H9 (cell line): ENCODE measurements at regions not wholly inside any gene's neighbourhood (a gene's known extent, or its start where the extent isn't known, plus 50 kb on each side); places are given as distances from the start of the nearest gene placed in this dataset.

ENCODE experiments used
- DNase-seq: peaks from one replicate; pipeline ENCODE4 v3.0.0-alpha.2; 2017
- H2AFZ ChIP-seq: one replicate; pipeline ENCODE4 v1.6.1; 2013; ENCODE audit warnings: mild to moderate bottlenecking, low read length, control low read depth, moderate library complexity
- H2AK5ac ChIP-seq: 2 replicates; pipeline ENCODE4 v1.6.1; 2013; ENCODE audit warnings: low read length, control low read depth, mixed read lengths; ENCODE audit not compliant: insufficient read length
- H2BK120ac ChIP-seq: one replicate; pipeline ENCODE4 v1.6.1; 2013; ENCODE audit warnings: low read depth, mild to moderate bottlenecking, low read length, control low read depth, inconsistent platforms; ENCODE audit not compliant: poor library complexity, severe bottlenecking
- H2BK12ac ChIP-seq: 2 replicates; pipeline ENCODE4 v1.6.1; 2013; ENCODE audit warnings: low read length, control low read depth, mixed read lengths, low read depth; ENCODE audit not compliant: insufficient read length
- H2BK15ac ChIP-seq: 2 replicates; pipeline ENCODE4 v1.6.1; 2013; ENCODE audit warnings: low read depth, low read length, control low read depth
- H2BK20ac ChIP-seq: one replicate; pipeline ENCODE4 v1.6.1; 2013; ENCODE audit warnings: low read depth, mild to moderate bottlenecking, low read length, control low read depth, inconsistent platforms; ENCODE audit not compliant: poor library complexity, severe bottlenecking
- H2BK5ac ChIP-seq: 2 replicates; pipeline ENCODE4 v1.6.1; 2013; ENCODE audit warnings: low read length, control low read depth, mixed read lengths; ENCODE audit not compliant: insufficient read length
- H3K14ac ChIP-seq: 2 replicates; pipeline ENCODE4 v1.6.1; 2013; ENCODE audit warnings: low read length, control low read depth; ENCODE audit not compliant: insufficient read depth
- H3K18ac ChIP-seq: 2 replicates; pipeline ENCODE4 v1.6.1; 2013; ENCODE audit warnings: low read depth, mild to moderate bottlenecking, mixed read lengths, low read length, control low read depth; ENCODE audit not compliant: insufficient read length
- H3K23ac ChIP-seq: 2 replicates; pipeline ENCODE4 v1.6.1; 2013; ENCODE audit warnings: low read length, control low read depth, mixed read lengths, low read depth; ENCODE audit not compliant: insufficient read length
- H3K23me2 ChIP-seq: 2 replicates; pipeline ENCODE4 v1.6.1; 2013; ENCODE audit warnings: low read depth, mild to moderate bottlenecking, mixed read lengths, low read length, control low read depth; ENCODE audit not compliant: insufficient read length, poor library complexity, severe bottlenecking
- H3K27ac ChIP-seq: 2 replicates; pipeline ENCODE4 v1.5.1; 2013; ENCODE audit warnings: low read length, control low read depth, mixed read lengths, low read depth; ENCODE audit not compliant: insufficient read length
- H3K27me3 ChIP-seq: 2 replicates; pipeline ENCODE4 v1.6.1; 2013; ENCODE audit warnings: low read length, control low read depth, inconsistent platforms; ENCODE audit not compliant: insufficient read depth
- H3K4ac ChIP-seq: 2 replicates; pipeline ENCODE4 v1.6.1; 2013; ENCODE audit warnings: low read depth, mild to moderate bottlenecking, control low read depth, inconsistent platforms, low read length, moderate library complexity
- H3K4me1 ChIP-seq: 2 replicates; pipeline ENCODE4 v1.6.1; 2013; ENCODE audit warnings: low read length, control low read depth, inconsistent platforms; ENCODE audit not compliant: insufficient read depth
- H3K4me2 ChIP-seq: 2 replicates; pipeline ENCODE4 v1.6.1; 2013; ENCODE audit warnings: low read length, control low read depth, mixed read lengths; ENCODE audit not compliant: insufficient read length, insufficient read depth
- H3K56ac ChIP-seq: 2 replicates; pipeline ENCODE4 v1.6.1; 2013; ENCODE audit warnings: low read depth, mild to moderate bottlenecking, mixed read lengths, low read length, control low read depth; ENCODE audit not compliant: insufficient read length
- H3K79me1 ChIP-seq: 2 replicates; pipeline ENCODE4 v1.6.1; 2013; ENCODE audit warnings: low read depth, mild to moderate bottlenecking, moderate library complexity, low read length, control low read depth, inconsistent platforms; ENCODE audit not compliant: insufficient read depth, poor library complexity, severe bottlenecking
- H3K79me2 ChIP-seq: 2 replicates; pipeline ENCODE4 v1.6.1; 2013; ENCODE audit warnings: low read length, control low read depth, inconsistent platforms; ENCODE audit not compliant: insufficient read depth
- H3K9ac ChIP-seq: 2 replicates; pipeline ENCODE4 v1.6.1; 2013; ENCODE audit warnings: low read length, control low read depth, mixed read lengths; ENCODE audit not compliant: insufficient read length; ENCODE audit errors: extremely low read depth
- H3K9me3 ChIP-seq: one replicate; pipeline ENCODE4 v1.6.1; 2013; ENCODE audit warnings: low read depth, low read length, inconsistent platforms; ENCODE audit not compliant: control insufficient read depth
- H3T11ph ChIP-seq: one replicate; pipeline ENCODE4 v1.6.1; 2013; ENCODE audit warnings: mild to moderate bottlenecking, low read length, control low read depth, inconsistent platforms
- H4K20me1 ChIP-seq: one replicate; pipeline ENCODE4 v1.6.1; 2013; ENCODE audit not compliant: control insufficient read depth, insufficient read length, insufficient read depth
- H4K5ac ChIP-seq: 2 replicates; pipeline ENCODE4 v1.6.1; 2013; ENCODE audit warnings: low read depth, mild to moderate bottlenecking, mixed read lengths, low read length, control low read depth; ENCODE audit not compliant: insufficient read length
- H4K8ac ChIP-seq: replicated peaks from 2 replicates; pipeline ENCODE4 v1.6.1; 2013; ENCODE audit warnings: low read length, control low read depth, mixed read lengths, low read depth; ENCODE audit not compliant: insufficient read length
- H4K91ac ChIP-seq: 2 replicates; pipeline ENCODE4 v1.6.1; 2013; ENCODE audit warnings: low read depth, mild to moderate bottlenecking, moderate library complexity, mixed read lengths, low read length, control low read depth; ENCODE audit not compliant: insufficient read length
- H3K27ac Mint-ChIP-seq, 3 experiments: 2 replicates in 2 of 3; 3 replicates in 1 of 3; pipeline ENCODE4 v1.8.0; 2020 to 2021; ENCODE audit warnings: mixed read lengths in 3 of 3, mild to moderate bottlenecking in 1 of 3, moderate library complexity in 1 of 3
- H3K27me3 Mint-ChIP-seq: 2 replicates; pipeline ENCODE4 v1.8.0; 2021; ENCODE audit warnings: low read depth, mild to moderate bottlenecking, moderate library complexity, mixed read lengths
- H3K36me3 Mint-ChIP-seq, 3 experiments: 2 replicates in 2 of 3; 3 replicates in 1 of 3; pipeline ENCODE4 v1.8.0; 2020 to 2021; ENCODE audit warnings: low read depth in 3 of 3, mixed read lengths in 3 of 3; ENCODE audit not compliant: insufficient read depth in 1 of 3
- H3K4me1 Mint-ChIP-seq, 2 experiments: 2 replicates each; pipeline ENCODE4 v1.8.0; 2020; ENCODE audit warnings: mixed read lengths in 2 of 2
- H3K4me3 Mint-ChIP-seq, 2 experiments: 2 replicates in 1 of 2; 3 replicates in 1 of 2; pipeline ENCODE4 v1.8.0; 2020 to 2021; ENCODE audit warnings: mild to moderate bottlenecking in 2 of 2, mixed read lengths in 2 of 2, moderate library complexity in 1 of 2
- H3K9me3 Mint-ChIP-seq, 2 experiments: 2 replicates in 1 of 2; 3 replicates in 1 of 2; pipeline ENCODE4 v1.8.0; 2020; ENCODE audit warnings: mild to moderate bottlenecking in 2 of 2, mixed read lengths in 2 of 2, moderate library complexity in 1 of 2
- CTCF ChIP-seq: fragments of 200-600 bp; sonication (generic); conservative IDR thresholded peaks from 3 replicates; pipeline ENCODE4 v1.8.0; 2021; ENCODE audit warnings: antibody characterized with exemption, mild to moderate bottlenecking
- WGBS: extraction: QIAGEN DNeasy Blood & Tissue Kit; methylation state at CpG from one replicate; pipeline ENCODE4 v1.1.7; 2013; ENCODE audit warnings: missing lambda C conversion rate, low lambda C conversion rate, mixed read lengths; ENCODE audit not compliant: insufficient read length; ENCODE audit errors: extremely low coverage; 5-methylcytosine and 5-hydroxymethylcytosine counted together

- peaks cover 2% of the 10 kb centered on the region; the same call in 1 of the 2 replicates for H3K79me2 ChIP-seq
- H3K9me3 Mint-ChIP-seq, result no peaks in the 10 kb centered on the region
- H3K23me2 ChIP-seq, result no peaks in the 10 kb centered on the region
- H3K36me3 Mint-ChIP-seq, result no peaks in the 10 kb centered on the region
- no peak overlapping the region for H3K23ac ChIP-seq
- no peak for TF ChIP-seq CTCF
- H4K20me1 ChIP-seq, result no peaks in the 10 kb centered on the region
- H3K56ac ChIP-seq, result no peak overlapping the region
- no peak overlapping the region for H3T11ph ChIP-seq
- H4K8ac ChIP-seq, result no peak overlapping the region
- no peaks in the 10 kb centered on the region; the same call in 1 of the 2 replicates for H3K27me3 Mint-ChIP-seq
- H3K4me1 Mint-ChIP-seq, result peaks cover 6 to 12% of the 10 kb centered on the region in 2 experiments; a peak in 3 of 4 replicates
- no peaks in the 10 kb centered on the region for H3K79me1 ChIP-seq
- H4K91ac ChIP-seq, result no peak overlapping the region
- no peak overlapping the region for H3K4ac ChIP-seq
- no peak overlapping the region for H3K4me2 ChIP-seq
- H3K14ac ChIP-seq, result no peak overlapping the region
- no peaks in the 10 kb centered on the region for H3K27me3 ChIP-seq
- no peak overlapping the region for H2BK12ac ChIP-seq
- no peak overlapping the region for H4K5ac ChIP-seq
- H3K27ac ChIP-seq, result no peak overlapping the region
- H3K4me1 ChIP-seq, result no peaks in the 10 kb centered on the region
- H2BK20ac ChIP-seq, result no peak overlapping the region
- no peak overlapping the region for H3K4me3 Mint-ChIP-seq
- H2AK5ac ChIP-seq, result no peak overlapping the region
- no peak overlapping the region for H2AFZ ChIP-seq
- DNase-seq, result no peak
- no peak overlapping the region for H3K9ac ChIP-seq
- no peak overlapping the region for H2BK120ac ChIP-seq
- no peak overlapping the region; a peak in 1 of 7 replicates for H3K27ac Mint-ChIP-seq
- H2BK5ac ChIP-seq, result no peak overlapping the region
- H3K18ac ChIP-seq, result no peak overlapping the region
- H2BK15ac ChIP-seq, result no peak overlapping the region
- no peaks in the 10 kb centered on the region for H3K9me3 ChIP-seq
- no CpG with 5 or more reads among the region's 8 CpGs for WGBS
Observed at GRCh38 chr12:111170543-111170942, 198.4 kb downstream of the PHETA1 start.
